HUES6 (cell line): ENCODE measurements at regions not wholly inside any gene's neighbourhood (a gene's known extent, or its start where the extent isn't known, plus 50 kb on each side); places are given as distances from the start of the nearest gene placed in this dataset.

Source experiments
- H3K27ac ChIP-seq: 2 replicates; pipeline ENCODE4 v1.7.0; 2013; ENCODE audit warnings: low read depth, mild to moderate bottlenecking, low read length, inconsistent platforms
- H3K27me3 ChIP-seq: 2 replicates; pipeline ENCODE4 v1.6.1; 2013; ENCODE audit warnings: low read length; ENCODE audit not compliant: control insufficient read depth, insufficient read depth
- H3K36me3 ChIP-seq: 2 replicates; pipeline ENCODE4 v1.6.1; 2013; ENCODE audit warnings: low read length; ENCODE audit not compliant: control insufficient read depth, insufficient read depth
- H3K4me1 ChIP-seq: 2 replicates; pipeline ENCODE4 v1.6.1; 2013; ENCODE audit warnings: low read length; ENCODE audit not compliant: control insufficient read depth, insufficient read depth
- H3K4me3 ChIP-seq: 2 replicates; pipeline ENCODE4 v1.5.1; 2013; ENCODE audit warnings: low read depth, low read length
- H3K9ac ChIP-seq: one replicate; pipeline ENCODE4 v1.6.1; 2013; ENCODE audit warnings: mild to moderate bottlenecking, low read length
- H3K9me3 ChIP-seq: 2 replicates; pipeline ENCODE4 v1.6.1; 2013; ENCODE audit warnings: low read depth, low read length; ENCODE audit not compliant: control insufficient read depth, insufficient read depth

DNA sequence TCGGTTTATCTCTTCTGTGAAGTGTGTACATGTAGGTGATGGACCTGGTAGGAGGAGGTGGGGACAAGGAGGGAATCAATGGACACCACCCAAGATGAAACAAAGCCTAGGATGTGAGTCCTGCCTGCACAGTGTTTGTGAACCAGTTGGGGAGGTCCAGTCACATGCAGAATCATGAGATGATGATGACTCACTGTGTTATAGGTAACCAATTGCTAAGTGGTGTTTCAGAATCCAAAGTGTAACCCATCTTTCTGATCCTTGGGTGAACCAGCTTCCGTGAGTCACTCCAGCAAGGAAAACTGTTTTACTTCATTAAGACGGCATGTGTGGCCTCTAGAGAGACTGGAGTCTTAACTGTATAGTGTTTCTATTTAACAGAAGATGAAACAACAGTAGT, 57.9 kb upstream of the HPF1 start:
- H3K27ac ChIP-seq: no peak overlapping the region
- H3K4me1 ChIP-seq: no peaks in the 10 kb centered on the region
- H3K36me3 ChIP-seq: no peaks in the 10 kb centered on the region
- H3K9ac ChIP-seq: no peak overlapping the region
- H3K9me3 ChIP-seq: no peaks in the 10 kb centered on the region
- H3K4me3 ChIP-seq: no peak overlapping the region
- H3K27me3 ChIP-seq: no peaks in the 10 kb centered on the region

- no peaks in the 10 kb centered on the region for H3K36me3 ChIP-seq
- no peak overlapping the region for H3K4me3 ChIP-seq
- no peaks in the 10 kb centered on the region for H3K9me3 ChIP-seq
- peaks cover 3% of the 10 kb centered on the region; the same call in 1 of the 2 replicates for H3K4me1 ChIP-seq
- H3K9ac ChIP-seq: no peak overlapping the region
- no peak overlapping the region for H3K27ac ChIP-seq
- H3K27me3 ChIP-seq: no peaks in the 10 kb centered on the region
Observed at GRCh38 chr4:169811476-169811875, 53.7 kb upstream of the HPF1 start.

DNA sequence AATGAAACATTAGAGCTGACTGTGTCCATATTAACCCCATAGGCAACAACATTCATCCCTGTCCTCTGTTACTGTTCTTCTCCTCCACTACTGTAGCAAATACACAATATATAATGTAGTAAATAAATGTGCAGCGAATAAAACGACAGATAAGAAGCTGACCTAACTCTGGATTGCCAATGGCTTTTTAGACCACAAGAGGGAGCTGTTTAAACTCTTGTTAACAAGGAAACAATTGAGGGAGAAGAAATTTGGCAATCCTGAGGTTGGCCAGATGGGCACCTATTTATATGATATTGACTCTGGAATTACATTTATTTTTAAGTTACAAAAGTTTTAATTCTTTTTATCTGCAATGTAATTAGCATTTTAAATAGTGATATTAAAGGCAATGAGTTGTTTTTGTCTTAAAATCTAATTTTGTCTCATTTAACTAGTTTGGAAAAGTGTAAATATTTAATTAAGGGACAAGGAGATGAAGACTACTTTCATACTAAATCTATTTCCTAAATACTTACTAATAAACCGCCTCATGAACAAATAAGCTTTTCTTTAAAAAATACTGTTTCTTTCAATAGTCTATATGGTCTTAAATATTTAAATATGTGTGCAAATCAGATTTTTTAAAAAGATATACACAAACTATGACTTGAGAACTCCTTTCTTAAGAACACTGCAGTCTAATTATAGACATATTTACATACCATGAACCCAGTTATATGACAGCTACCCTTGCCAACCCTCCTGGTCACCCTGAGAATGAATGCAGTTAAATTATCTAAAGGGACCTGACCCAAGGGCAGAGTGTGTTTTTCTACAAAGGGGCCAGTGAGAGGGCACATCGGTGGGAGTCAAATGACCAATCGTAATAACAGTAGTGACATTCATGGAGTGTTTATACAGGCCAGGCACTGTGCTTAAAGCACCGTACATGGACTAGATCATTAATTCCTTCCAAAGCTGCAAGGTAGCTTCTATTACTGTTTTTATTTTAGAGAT, 52.9 kb upstream of the HPF1 start:
- peaks cover 3% of the 10 kb centered on the region; the same call in 1 of the 2 replicates for H3K4me1 ChIP-seq
- H3K36me3 ChIP-seq: no peaks in the 10 kb centered on the region
- no peaks in the 10 kb centered on the region for H3K27me3 ChIP-seq
- H3K9me3 ChIP-seq: peaks cover 3% of the 10 kb centered on the region
- H3K27ac ChIP-seq: no peak overlapping the region
- no peak overlapping the region for H3K4me3 ChIP-seq
- no peak overlapping the region for H3K9ac ChIP-seq

DNA sequence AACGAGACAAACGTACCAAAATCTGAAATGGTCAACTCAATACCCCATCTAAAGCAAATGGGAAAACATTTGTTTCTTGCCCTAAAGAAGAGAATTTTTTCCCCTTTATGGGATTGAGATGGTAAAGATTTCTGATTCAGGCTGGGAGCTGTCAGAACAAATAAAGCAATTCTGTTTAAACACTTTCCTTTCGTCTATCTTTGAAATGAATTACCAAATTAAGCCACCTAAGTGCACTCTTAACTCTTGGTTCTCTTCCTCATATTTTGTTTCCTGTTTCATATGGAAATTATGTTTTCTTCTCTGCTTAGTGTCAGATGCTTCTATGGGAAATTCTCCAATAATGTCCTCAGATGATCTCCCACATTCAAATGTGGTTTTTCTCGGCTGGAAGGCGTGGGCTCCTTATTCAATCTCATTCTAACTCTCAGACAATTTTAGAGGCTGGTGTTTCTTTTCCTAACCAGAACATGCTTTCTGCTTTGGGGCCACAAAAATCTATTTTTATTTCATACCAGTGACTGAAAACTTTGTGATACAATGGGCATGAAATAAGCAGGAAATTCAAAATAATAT, 50.3 kb upstream of the HPF1 start:
- Histone ChIP-seq H3K36me3 (no peaks in the 10 kb centered on the region), H3K9ac (no peak overlapping the region), H3K4me1 (peaks cover 3% of the 10 kb centered on the region; the same call in 1 of the 2 replicates), H3K4me3 (no peak overlapping the region), H3K9me3 (peaks cover 9% of the 10 kb centered on the region), H3K27ac (no peak overlapping the region), H3K27me3 (no peaks in the 10 kb centered on the region)
